WERI-Rb-1 (cell line): ENCODE measurements at regions not wholly inside any gene's neighbourhood (a gene's known extent, or its start where the extent isn't known, plus 50 kb on each side); places are given as distances from the start of the nearest gene placed in this dataset.

Experiments used
- DNase-seq: peaks from one replicate; pipeline ENCODE4 v3.0.0-alpha.2; 2020
- H3K27ac ChIP-seq: fragments of 250-450 bp; sonication (Bioruptor Pico); 2 replicates; pipeline ENCODE4 v1.5.1; 2020; ENCODE audit warnings: mild to moderate bottlenecking, moderate library complexity
- H3K27me3 ChIP-seq: fragments of 250-450 bp; sonication (Bioruptor Pico); 2 replicates; pipeline ENCODE4 v1.5.1; 2021; ENCODE audit warnings: mild to moderate bottlenecking, low read depth, moderate library complexity; ENCODE audit not compliant: insufficient read depth, severe bottlenecking
- H3K36me3 ChIP-seq: fragments of 250-450 bp; sonication (Bioruptor Pico); 2 replicates; pipeline ENCODE4 v1.5.1; 2020; ENCODE audit warnings: mild to moderate bottlenecking, moderate library complexity
- H3K4me3 ChIP-seq: 2 replicates; pipeline ENCODE4 v1.5.1; 2011; ENCODE audit warnings: low read depth, mild to moderate bottlenecking, control low read depth, low read length
- H3K9me3 ChIP-seq: fragments of 250-450 bp; sonication (Bioruptor Pico); 2 replicates; pipeline ENCODE4 v1.5.1; 2021; ENCODE audit warnings: mild to moderate bottlenecking, moderate library complexity; ENCODE audit not compliant: severe bottlenecking
- CTCF ChIP-seq: IDR thresholded peaks from 2 replicates; pipeline ENCODE4 v1.5.1; 2011; ENCODE audit warnings: low read depth, mild to moderate bottlenecking, control low read depth, inconsistent platforms, low read length

- Histone ChIP-seq H3K4me3 (no peak overlapping the region), H3K36me3 (no peaks in the 10 kb centered on the region), H3K9me3 (no peaks in the 10 kb centered on the region), H3K27ac (no peak overlapping the region), H3K27me3 (no peaks in the 10 kb centered on the region)
- DNase-seq = no peak
- no peak for TF ChIP-seq CTCF
Observed at GRCh38 chr11:128266893-128267292, 320.5 kb downstream of the ETS1 start.

- Histone ChIP-seq H3K27ac (no peak overlapping the region), H3K4me3 (no peak overlapping the region), H3K9me3 (no peaks in the 10 kb centered on the region), H3K27me3 (no peaks in the 10 kb centered on the region), H3K36me3 (no peaks in the 10 kb centered on the region)
- no peak for TF ChIP-seq CTCF
- no peak for DNase-seq
Observed at GRCh38 chr11:128262463-128263345, 324.7 kb downstream of the ETS1 start.

GRCh38 chr11:128261011-128261421 is 326.3 kb downstream of the ETS1 start:
- Histone ChIP-seq H3K9me3 (no peaks in the 10 kb centered on the region), H3K36me3 (no peaks in the 10 kb centered on the region), H3K27me3 (no peaks in the 10 kb centered on the region), H3K4me3 (no peak overlapping the region), H3K27ac (no peak overlapping the region)
- DNase-seq = no peak
- TF ChIP-seq CTCF = no peak

- no peak overlapping the region for H3K4me3 ChIP-seq
- TF ChIP-seq CTCF = no peak
- DNase-seq = no peak
Observed at GRCh38 chr11:128260398-128260797, 327.0 kb downstream of the ETS1 start.

GRCh38 chr11:128259816-128260215 is 327.5 kb downstream of the ETS1 start:
- Histone ChIP-seq H3K9me3 (no peaks in the 10 kb centered on the region), H3K27ac (no peak overlapping the region), H3K27me3 (no peaks in the 10 kb centered on the region), H3K4me3 (no peak overlapping the region), H3K36me3 (no peaks in the 10 kb centered on the region)
- TF ChIP-seq CTCF = no peak
- DNase-seq = no peak

More at GRCh38 chr11:128260398-128260797, 327.0 kb downstream of the ETS1 start:
- no peaks in the 10 kb centered on the region for H3K9me3 ChIP-seq
- H3K27me3 ChIP-seq = no peaks in the 10 kb centered on the region
- no peaks in the 10 kb centered on the region for H3K36me3 ChIP-seq
- H3K27ac ChIP-seq = no peak overlapping the region
